ENCODE measurements at regions not wholly inside any gene's neighbourhood (a gene's known extent, or its start where the extent isn't known, plus 50 kb on each side); places are given as distances from the start of the nearest gene placed in this dataset.

GRCh38 chr7:67843001-67843565 is 846.5 kb downstream of the TYW1 start:
- no peak for DNase-seq (ENCODE audit: low read depth)

- DNase-seq (ENCODE audit: low read depth), result no peak
These were observed 847.0 kb downstream of the TYW1 start for GRCh38 chr7:67843615-67844014.

GRCh38 chr7:67847092-67847787 is 850.6 kb downstream of the TYW1 start:
- no peak for DNase-seq (ENCODE audit: low read depth)

GRCh38 chr7:67854221-67855178 is 857.9 kb downstream of the TYW1 start:
- DNase-seq (ENCODE audit: low read depth), result no peak

- DNase-seq (ENCODE audit: low read depth), result no peak
These were observed 858.7 kb downstream of the TYW1 start for GRCh38 chr7:67855322-67855721.

- no peak for DNase-seq (ENCODE audit: low read depth)
These were observed 859.4 kb downstream of the TYW1 start for GRCh38 chr7:67856046-67856445.

- no peak for DNase-seq (ENCODE audit: low read depth)
These were observed 861.1 kb downstream of the TYW1 start for GRCh38 chr7:67857698-67858097.

- DNase-seq (ENCODE audit: low read depth), result no peak
These were observed 862.3 kb downstream of the TYW1 start for GRCh38 chr7:67858931-67859330.

GRCh38 chr7:67863911-67864310 is 867.3 kb downstream of the TYW1 start:
- no peak for DNase-seq (ENCODE audit: low read depth)

GRCh38 chr7:67866054-67866453 is 869.4 kb downstream of the TYW1 start:
- no peak for DNase-seq (ENCODE audit: low read depth)

- no peak for DNase-seq (ENCODE audit: low read depth)
These were observed 870.2 kb downstream of the TYW1 start for GRCh38 chr7:67866812-67867211.

GRCh38 chr7:67870396-67870795 is 873.8 kb downstream of the TYW1 start:
- DNase-seq (ENCODE audit: low read depth), result no peak

GRCh38 chr7:67875558-67875957 is 878.9 kb downstream of the TYW1 start:
- no peak for DNase-seq (ENCODE audit: low read depth)

- no peak for DNase-seq (ENCODE audit: low read depth)
These were observed 882.2 kb downstream of the TYW1 start for GRCh38 chr7:67878808-67879207.

GRCh38 chr7:67882843-67883242 is 886.2 kb downstream of the TYW1 start:
- no peak for DNase-seq (ENCODE audit: low read depth)

GRCh38 chr7:67890316-67890715 is 893.7 kb downstream of the TYW1 start:
- no peak for DNase-seq (ENCODE audit: low read depth)

- DNase-seq (ENCODE audit: low read depth), result no peak
These were observed 898.1 kb downstream of the TYW1 start for GRCh38 chr7:67894746-67895145.

GRCh38 chr7:67896721-67897120 is 900.1 kb downstream of the TYW1 start:
- DNase-seq (ENCODE audit: low read depth), result no peak

- no peak for DNase-seq (ENCODE audit: low read depth)
These were observed 903.8 kb downstream of the TYW1 start for GRCh38 chr7:67900456-67900855.

GRCh38 chr7:67901808-67902480 is 905.3 kb downstream of the TYW1 start:
- DNase-seq (ENCODE audit: low read depth), result no peak

- DNase-seq (ENCODE audit: low read depth), result no peak
These were observed 911.2 kb downstream of the TYW1 start for GRCh38 chr7:67907792-67908191.

- no peak for DNase-seq (ENCODE audit: low read depth)
These were observed 915.8 kb downstream of the TYW1 start for GRCh38 chr7:67912437-67912836.
